A673 (cell line): ENCODE measurements at regions not wholly inside any gene's neighbourhood (a gene's known extent, or its start where the extent isn't known, plus 50 kb on each side); places are given as distances from the start of the nearest gene placed in this dataset.

Source experiments
- CTCF ChIP-seq: fragments of 300-800, 200-600 bp; sonication (generic); conservative IDR thresholded peaks from 2 replicates; pipeline ENCODE4 v1.5.1; 2017; ENCODE audit warnings: low read depth, mild to moderate bottlenecking, antibody characterized with exemption, low read length, moderate library complexity, mixed read lengths
- EZH2 ChIP-seq: fragments of 200-600 bp; sonication (generic); IDR thresholded peaks from 2 replicates; pipeline ENCODE4 v1.6.1; 2017; ENCODE audit warnings: borderline replicate concordance, low read depth, mild to moderate bottlenecking, mixed read lengths, antibody characterized with exemption, low read length; ENCODE audit not compliant: poor library complexity, severe bottlenecking

GRCh38 chr6:134588267-134588666 lies 270.4 kb upstream of the SGK1 start:
- no peak for TF ChIP-seq CTCF
- TF ChIP-seq EZH2: no peak
